Upper lobe of left lung (tissue), 4 donors: ENCODE measurements at regions not wholly inside any gene's neighbourhood (a gene's known extent, or its start where the extent isn't known, plus 50 kb on each side); places are given as distances from the start of the nearest gene placed in this dataset.

Experiments
- POLR2A ChIP-seq, 4 donors: fragments of 450-650 bp; IDR thresholded peaks; one replicate each; pipeline ENCODE4 v1.5.1; 2016 to 2017; ENCODE audit warnings: antibody characterized with exemption in 4 of 4, mild to moderate bottlenecking in 2 of 4
- POLR2AphosphoS5 ChIP-seq, 2 donors: sonication (generic); formaldehyde crosslinking; IDR thresholded peaks; one replicate each; pipeline ENCODE4 v1.5.1; 2017; ENCODE audit warnings: antibody characterized with exemption in 2 of 2
- TF ChIP-seq, protein P1 (sequence below), 6 experiments: fragments of 450-650 bp in 4 of 6; fragments of 200-600 bp in 2 of 6; sonication (generic) in 2 of 6; IDR thresholded peaks; one replicate each; pipeline ENCODE4 v1.5.1; 2016 to 2019; ENCODE audit warnings: antibody characterized with exemption in 6 of 6

DNA sequence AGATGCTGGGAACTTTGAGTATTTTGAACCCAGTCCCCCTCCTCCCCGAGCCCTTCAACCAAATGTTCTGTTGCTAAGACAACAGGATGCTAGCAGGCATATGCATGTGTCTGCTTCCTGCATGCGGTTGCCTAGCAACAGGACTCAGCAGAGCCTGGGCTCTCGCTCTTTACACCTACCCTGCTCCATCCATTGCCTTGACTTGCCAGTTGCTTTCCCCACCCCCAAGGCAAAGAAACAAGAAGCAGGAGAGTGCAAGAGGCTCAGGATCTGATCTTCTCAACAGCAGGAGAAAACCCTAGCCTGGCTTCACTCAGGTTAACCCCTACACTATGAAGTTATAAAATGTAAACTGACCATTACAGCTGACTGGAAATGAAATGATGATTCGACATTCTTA is 393.0 kb downstream of the IGSF11 start:
- TF ChIP-seq, protein P1, sequence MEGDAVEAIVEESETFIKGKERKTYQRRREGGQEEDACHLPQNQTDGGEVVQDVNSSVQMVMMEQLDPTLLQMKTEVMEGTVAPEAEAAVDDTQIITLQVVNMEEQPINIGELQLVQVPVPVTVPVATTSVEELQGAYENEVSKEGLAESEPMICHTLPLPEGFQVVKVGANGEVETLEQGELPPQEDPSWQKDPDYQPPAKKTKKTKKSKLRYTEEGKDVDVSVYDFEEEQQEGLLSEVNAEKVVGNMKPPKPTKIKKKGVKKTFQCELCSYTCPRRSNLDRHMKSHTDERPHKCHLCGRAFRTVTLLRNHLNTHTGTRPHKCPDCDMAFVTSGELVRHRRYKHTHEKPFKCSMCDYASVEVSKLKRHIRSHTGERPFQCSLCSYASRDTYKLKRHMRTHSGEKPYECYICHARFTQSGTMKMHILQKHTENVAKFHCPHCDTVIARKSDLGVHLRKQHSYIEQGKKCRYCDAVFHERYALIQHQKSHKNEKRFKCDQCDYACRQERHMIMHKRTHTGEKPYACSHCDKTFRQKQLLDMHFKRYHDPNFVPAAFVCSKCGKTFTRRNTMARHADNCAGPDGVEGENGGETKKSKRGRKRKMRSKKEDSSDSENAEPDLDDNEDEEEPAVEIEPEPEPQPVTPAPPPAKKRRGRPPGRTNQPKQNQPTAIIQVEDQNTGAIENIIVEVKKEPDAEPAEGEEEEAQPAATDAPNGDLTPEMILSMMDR (IDR thresholded peaks at IDR 0.05), result no peak
- TF ChIP-seq POLR2AphosphoS5 (IDR thresholded peaks at IDR 0.05) (no peak), POLR2A (IDR thresholded peaks at IDR 0.05) (no peak)
